Spleen (tissue), 7 donors: ENCODE measurements at regions not wholly inside any gene's neighbourhood (a gene's known extent, or its start where the extent isn't known, plus 50 kb on each side); places are given as distances from the start of the nearest gene placed in this dataset.
"Not testable (repeated sequence)": the region's sequence is repeated elsewhere in the genome, so short reads cannot be mapped to it uniquely, and the experiment has no call there.

Experiments used
- POLR2A ChIP-seq, 3 donors: fragments of 450-650 bp; IDR thresholded peaks; one replicate each; pipeline ENCODE4 v1.5.1; 2017; ENCODE audit warnings: antibody characterized with exemption in 3 of 3, mild to moderate bottlenecking in 1 of 3
- TF ChIP-seq, protein P1 (sequence below), 11 experiments: fragments of 200-600 bp in 7 of 11; fragments of 450-650 bp in 4 of 11; sonication (generic) in 4 of 11; IDR thresholded peaks in 8 of 11; conservative IDR thresholded peaks in 3 of 11; 1 replicate in 7 of 11; 2 replicates in 4 of 11; pipeline versions ENCODE4 v1.4.0 to v1.8.0; 2016 to 2021; ENCODE audit warnings: antibody characterized with exemption in 11 of 11, inconsistent platforms in 4 of 11, mild to moderate bottlenecking in 1 of 11
- donor health status: DM: no; HTN: no; CAD: no; lungs with moderate emphysema.
- donor health status: DM: no; HTN: no; CAD: no.
- donor health status: DM: no; HTN: no; CAD: no.

- TF ChIP-seq, protein P1, sequence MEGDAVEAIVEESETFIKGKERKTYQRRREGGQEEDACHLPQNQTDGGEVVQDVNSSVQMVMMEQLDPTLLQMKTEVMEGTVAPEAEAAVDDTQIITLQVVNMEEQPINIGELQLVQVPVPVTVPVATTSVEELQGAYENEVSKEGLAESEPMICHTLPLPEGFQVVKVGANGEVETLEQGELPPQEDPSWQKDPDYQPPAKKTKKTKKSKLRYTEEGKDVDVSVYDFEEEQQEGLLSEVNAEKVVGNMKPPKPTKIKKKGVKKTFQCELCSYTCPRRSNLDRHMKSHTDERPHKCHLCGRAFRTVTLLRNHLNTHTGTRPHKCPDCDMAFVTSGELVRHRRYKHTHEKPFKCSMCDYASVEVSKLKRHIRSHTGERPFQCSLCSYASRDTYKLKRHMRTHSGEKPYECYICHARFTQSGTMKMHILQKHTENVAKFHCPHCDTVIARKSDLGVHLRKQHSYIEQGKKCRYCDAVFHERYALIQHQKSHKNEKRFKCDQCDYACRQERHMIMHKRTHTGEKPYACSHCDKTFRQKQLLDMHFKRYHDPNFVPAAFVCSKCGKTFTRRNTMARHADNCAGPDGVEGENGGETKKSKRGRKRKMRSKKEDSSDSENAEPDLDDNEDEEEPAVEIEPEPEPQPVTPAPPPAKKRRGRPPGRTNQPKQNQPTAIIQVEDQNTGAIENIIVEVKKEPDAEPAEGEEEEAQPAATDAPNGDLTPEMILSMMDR (IDR thresholded peaks at IDR 0.05 in 8 of 11, conservative IDR thresholded peaks at IDR 0.05 in 3 of 11), result not testable (repeated sequence)
- not testable (repeated sequence) for TF ChIP-seq POLR2A (IDR thresholded peaks at IDR 0.05)
These were observed 183.7 kb downstream of the COPRS start for GRCh38 chr17:31675392-31675791.
